T47D (cell line): ENCODE measurements at regions not wholly inside any gene's neighbourhood (a gene's known extent, or its start where the extent isn't known, plus 50 kb on each side); places are given as distances from the start of the nearest gene placed in this dataset.

Source experiments
- DNase-seq, 2 experiments: peaks; one replicate each; pipeline versions ENCODE4 v3.0.0 to v3.0.0-alpha.2; 2011 to 2012; ENCODE audit warnings: low read depth in 1 of 2, low spot score in 1 of 2
- JUND ChIP-seq: IDR thresholded peaks from 2 replicates; pipeline ENCODE4 v1.6.1; 2012; ENCODE audit warnings: low read depth
- in situ Hi-C: cut with HindIII; loops from 2 replicates; pipeline ENCODE4 v1.10.0; 2016; ENCODE audit warnings: low sequenced_read_pairs, low pct_unique_long_range_greater_than_20kb

- in situ Hi-C loops = no loop called here
- DNase-seq = no peak
- no peak for TF ChIP-seq JUND
Observed at GRCh38 chr10:131657318-131657984, 243.4 kb upstream of the PPP2R2D start.

GRCh38 chr10:131657985-131658330, 242.8 kb upstream of the PPP2R2D start:
- DNase-seq = no peak
- TF ChIP-seq JUND = no peak
- in situ Hi-C loops = no loop called here

- TF ChIP-seq JUND = no peak
- no peak for DNase-seq
Observed at GRCh38 chr10:131658476-131659110, 242.2 kb upstream of the PPP2R2D start.

GRCh38 chr10:131660427-131660826, 240.4 kb upstream of the PPP2R2D start:
- TF ChIP-seq JUND = no peak
- no peak for DNase-seq
- in situ Hi-C loops = no loop called here

More at GRCh38 chr10:131658476-131659110, 242.2 kb upstream of the PPP2R2D start:
- in situ Hi-C loops = no loop called here

GRCh38 chr10:131662851-131663250, 238.0 kb upstream of the PPP2R2D start:
- in situ Hi-C loops = no loop called here
- DNase-seq = no peak
- TF ChIP-seq JUND = no peak

- in situ Hi-C loops = no loop called here
- TF ChIP-seq JUND = no peak
- DNase-seq = no peak
Observed at GRCh38 chr10:131663351-131663750, 237.5 kb upstream of the PPP2R2D start.

GRCh38 chr10:131666091-131666490, 234.7 kb upstream of the PPP2R2D start:
- DNase-seq = no peak
- in situ Hi-C loops = no loop called here
- TF ChIP-seq JUND = no peak

- in situ Hi-C loops = no loop called here
- TF ChIP-seq JUND = no peak
- DNase-seq = no peak
Observed at GRCh38 chr10:131667047-131667446, 233.8 kb upstream of the PPP2R2D start.

- in situ Hi-C loops = no loop called here
- no peak for DNase-seq
- no peak for TF ChIP-seq JUND
Observed at GRCh38 chr10:131667561-131667960, 233.2 kb upstream of the PPP2R2D start.

GRCh38 chr10:131668903-131669302, 231.9 kb upstream of the PPP2R2D start:
- in situ Hi-C loops = no loop called here
- no peak for DNase-seq
- TF ChIP-seq JUND = no peak

GRCh38 chr10:131669838-131670237, 231.0 kb upstream of the PPP2R2D start:
- TF ChIP-seq JUND = no peak
- in situ Hi-C loops = no loop called here
- no peak for DNase-seq

GRCh38 chr10:131670341-131670740, 230.5 kb upstream of the PPP2R2D start:
- in situ Hi-C loops = no loop called here
- no peak for DNase-seq
- no peak for TF ChIP-seq JUND

GRCh38 chr10:131673396-131673795, 227.4 kb upstream of the PPP2R2D start:
- in situ Hi-C loops = no loop called here
- DNase-seq = no peak
- no peak for TF ChIP-seq JUND

GRCh38 chr10:131674130-131674529, 226.7 kb upstream of the PPP2R2D start:
- DNase-seq = peak in 1 of 2 experiments; percentile 29
- in situ Hi-C loops = no loop called here
- TF ChIP-seq JUND = no peak
